D341Med (cell line): ENCODE measurements at regions not wholly inside any gene's neighbourhood (a gene's known extent, or its start where the extent isn't known, plus 50 kb on each side); places are given as distances from the start of the nearest gene placed in this dataset.

Experiments
- DNase-seq: peaks from one replicate; pipeline ENCODE4 v3.0.0; 2012; ENCODE audit warnings: low spot score

- DNase-seq = no peak
Measured at GRCh38 chr5:121741156-121741555, 110.5 kb upstream of the FTMT start.

GRCh38 chr5:121744577-121744976, 107.1 kb upstream of the FTMT start:
- no peak for DNase-seq

- DNase-seq = no peak
Measured at GRCh38 chr5:121745407-121745806, 106.3 kb upstream of the FTMT start.

GRCh38 chr5:121746763-121747162, 104.9 kb upstream of the FTMT start:
- no peak for DNase-seq

GRCh38 chr5:121748686-121749085, 103.0 kb upstream of the FTMT start:
- DNase-seq = no peak

GRCh38 chr5:121752149-121752548, 99.5 kb upstream of the FTMT start:
- no peak for DNase-seq

GRCh38 chr5:121755266-121755665, 96.4 kb upstream of the FTMT start:
- no peak for DNase-seq

- no peak for DNase-seq
Measured at GRCh38 chr5:121757753-121758152, 93.9 kb upstream of the FTMT start.

GRCh38 chr5:121758615-121759014, 93.1 kb upstream of the FTMT start:
- peak; percentile 41 for DNase-seq

GRCh38 chr5:121762426-121762825, 89.3 kb upstream of the FTMT start:
- DNase-seq = no peak

- DNase-seq = no peak
Measured at GRCh38 chr5:121763665-121764064, 88.0 kb upstream of the FTMT start.

GRCh38 chr5:121780406-121780805, 71.3 kb upstream of the FTMT start:
- no peak for DNase-seq

- DNase-seq = no peak
Measured at GRCh38 chr5:121783700-121784099, 68.0 kb upstream of the FTMT start.

- no peak for DNase-seq
Measured at GRCh38 chr5:121793791-121794190, 57.9 kb upstream of the FTMT start.

GRCh38 chr5:121795511-121795910, 56.2 kb upstream of the FTMT start:
- DNase-seq = no peak

- DNase-seq = no peak
Measured at GRCh38 chr5:121797681-121798518, 53.8 kb upstream of the FTMT start.
